ENCODE measurements at regions not wholly inside any gene's neighbourhood (a gene's known extent, or its start where the extent isn't known, plus 50 kb on each side); places are given as distances from the start of the nearest gene placed in this dataset.

- no peak for DNase-seq (ENCODE audit: low spot score)
Observed at GRCh38 chr11:45597097-45597496, 68.3 kb downstream of the CHST1 start.

GRCh38 chr11:45596571-45596970, 68.9 kb downstream of the CHST1 start:
- DNase-seq (ENCODE audit: low spot score), result no peak

DNA sequence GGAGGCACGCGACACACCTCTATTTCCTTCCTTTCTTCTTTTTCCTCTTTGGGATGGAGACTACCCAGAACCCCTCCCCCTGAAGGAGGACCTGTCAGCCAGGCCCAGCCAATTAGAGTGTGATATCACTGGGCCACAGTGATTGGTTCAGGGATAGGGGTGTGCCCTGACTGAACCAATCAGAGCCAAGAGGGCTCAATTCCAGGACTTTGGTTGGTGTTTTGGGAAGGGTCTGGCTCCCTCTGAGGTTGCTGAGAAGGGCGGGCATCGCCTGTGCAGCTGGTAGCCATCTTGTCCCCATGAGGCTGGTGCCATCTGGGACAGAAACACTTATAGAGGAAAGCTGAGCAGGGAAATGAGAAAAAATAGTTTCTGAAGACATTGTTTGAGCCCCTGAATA, 71.4 kb downstream of the CHST1 start:
- DNase-seq (ENCODE audit: low spot score), result no peak

DNA sequence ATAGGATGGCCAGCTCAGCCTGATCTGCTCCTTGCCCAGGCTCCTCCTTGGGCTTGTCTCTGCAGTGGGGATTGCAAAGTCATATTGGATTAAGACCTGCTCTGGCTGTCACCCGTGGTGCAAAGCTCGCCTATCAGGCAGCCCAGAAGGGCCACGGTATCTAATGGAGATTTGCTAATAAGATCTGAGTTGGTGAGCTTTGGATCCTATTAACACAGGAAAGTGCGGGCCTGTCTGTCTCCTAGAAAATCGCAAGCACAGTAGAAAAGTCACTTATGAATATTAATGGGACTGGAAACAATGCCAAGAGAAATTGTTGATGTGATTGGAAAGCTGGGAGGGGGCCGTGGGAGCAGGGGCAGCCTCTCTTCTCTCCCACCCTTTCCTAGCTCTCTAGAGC, 72.8 kb downstream of the CHST1 start:
- DNase-seq (ENCODE audit: low spot score), result no peak

DNA sequence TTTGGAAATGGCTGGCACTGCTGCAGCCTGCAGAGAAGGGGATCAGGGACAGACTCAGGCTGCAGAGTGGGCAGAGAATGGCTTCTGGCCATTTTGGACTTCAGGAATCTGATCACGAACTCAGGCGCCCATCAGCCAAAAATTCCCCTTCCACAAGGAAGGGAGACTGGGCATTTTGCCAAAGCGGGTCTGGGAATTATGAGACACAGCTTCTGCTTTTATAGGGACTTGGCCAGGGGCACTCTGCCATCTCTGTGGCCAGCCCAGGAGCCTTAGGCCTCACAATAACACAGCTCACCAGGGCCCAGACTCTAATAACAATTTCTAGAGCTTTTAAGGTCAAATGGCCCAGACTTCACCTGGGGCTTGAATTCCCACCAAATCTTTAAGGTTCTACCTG, 74.7 kb downstream of the CHST1 start:
- peak; percentile 34 for DNase-seq (ENCODE audit: low spot score)

GRCh38 chr11:45585205-45585604, 80.2 kb downstream of the CHST1 start:
- no peak for DNase-seq (ENCODE audit: low spot score)

DNA sequence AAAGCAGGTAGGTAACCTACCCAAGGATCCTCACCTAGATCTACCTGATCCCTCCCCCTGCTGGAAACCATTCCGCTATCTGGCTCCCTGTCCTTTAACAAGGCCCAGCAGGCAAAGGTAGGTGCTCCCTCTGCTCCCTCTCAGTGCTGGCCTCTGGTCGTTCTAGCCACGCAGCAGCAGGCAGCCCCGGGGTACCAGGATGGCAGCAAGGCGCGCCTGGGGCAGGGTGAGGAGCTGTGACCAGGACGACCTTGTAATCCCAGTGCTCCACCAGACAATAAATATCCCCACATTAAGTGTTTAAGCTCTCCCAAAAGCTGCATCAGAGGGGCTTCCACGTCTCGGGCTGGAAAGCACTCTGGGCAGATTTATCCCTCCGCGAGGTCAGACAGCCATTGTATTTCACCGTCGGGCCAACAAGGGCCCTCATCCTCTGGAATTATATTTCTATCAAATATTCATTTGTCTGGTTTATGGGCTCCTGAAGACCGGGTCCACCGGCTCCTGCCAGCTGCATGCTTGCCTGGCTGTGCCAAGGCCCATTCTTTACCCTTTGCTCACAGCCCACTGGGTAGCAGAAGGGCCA, 81.3 kb downstream of the CHST1 start:
- no peak for DNase-seq (ENCODE audit: low spot score)

DNA sequence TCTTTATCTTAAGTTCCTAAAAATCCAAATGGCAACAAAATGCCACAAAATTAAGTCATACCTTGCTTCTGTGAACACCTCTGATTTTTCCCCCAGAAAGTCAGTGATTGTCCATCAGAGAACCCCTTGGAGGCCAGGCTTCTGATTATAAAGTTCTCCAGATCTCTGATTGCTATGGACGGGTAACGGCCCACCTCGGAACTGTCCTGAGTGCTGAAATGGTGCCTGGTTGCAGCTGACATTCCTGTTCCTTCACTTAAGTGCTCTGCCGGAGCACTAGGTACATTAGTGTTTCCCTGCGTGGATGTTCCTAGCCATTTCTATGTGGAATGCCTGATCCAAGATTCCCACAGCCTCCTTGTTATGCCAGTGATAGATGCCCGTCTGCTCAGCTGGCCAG, 85.0 kb downstream of the CHST1 start:
- DNase-seq (ENCODE audit: low spot score), result no peak

GRCh38 chr11:45578316-45578715, 87.1 kb downstream of the CHST1 start:
- no peak for DNase-seq (ENCODE audit: low spot score)

DNA sequence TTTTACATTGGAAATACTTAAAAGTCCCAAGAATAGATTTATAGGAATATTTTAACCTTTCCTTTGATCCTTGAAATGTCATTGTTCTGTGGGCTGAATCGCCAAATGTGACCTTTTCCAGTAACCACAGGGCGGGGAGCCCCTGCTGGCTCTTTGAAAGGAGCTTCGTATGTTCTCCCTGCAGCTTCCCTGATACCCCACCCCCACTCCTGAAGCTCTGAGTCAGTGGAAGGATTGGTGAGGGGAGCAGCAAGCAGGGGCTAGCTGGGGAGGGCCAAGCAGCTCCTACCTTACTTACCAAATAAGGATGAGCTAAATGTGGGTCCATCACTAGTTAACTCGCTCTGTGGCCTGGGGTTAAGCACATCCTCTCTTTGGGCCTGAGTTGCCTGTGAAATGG, 87.7 kb downstream of the CHST1 start:
- no peak for DNase-seq (ENCODE audit: low spot score)

GRCh38 chr11:45576461-45577215, 88.8 kb downstream of the CHST1 start:
- no peak for DNase-seq (ENCODE audit: low spot score)

DNA sequence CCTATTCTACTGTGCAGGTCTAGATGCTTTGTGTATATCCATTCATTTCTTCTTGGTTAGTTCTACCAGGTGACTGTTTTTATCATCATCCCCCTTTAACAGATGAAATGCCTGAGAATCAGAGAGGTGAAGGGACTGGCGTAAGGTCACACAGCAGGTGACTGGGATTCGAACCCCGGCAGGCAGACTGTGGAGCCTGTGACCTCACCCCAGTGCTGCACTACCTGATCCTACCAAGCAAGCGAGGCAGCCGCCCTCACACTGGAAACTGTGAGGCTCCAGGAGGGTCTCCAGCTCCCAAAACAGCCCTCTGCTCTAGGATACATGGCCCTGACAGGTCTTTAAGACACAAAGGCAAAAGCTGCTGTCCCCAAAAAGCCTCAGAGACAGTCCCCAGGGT, 91.7 kb downstream of the CHST1 start:
- no peak for DNase-seq (ENCODE audit: low spot score)

- DNase-seq (ENCODE audit: low spot score), result no peak
Observed at GRCh38 chr11:45572354-45573123, 92.9 kb downstream of the CHST1 start.

GRCh38 chr11:45569776-45570175, 95.6 kb downstream of the CHST1 start:
- DNase-seq (ENCODE audit: low spot score), result no peak

GRCh38 chr11:45568049-45568448, 97.4 kb downstream of the CHST1 start:
- no peak for DNase-seq (ENCODE audit: low spot score)

DNA sequence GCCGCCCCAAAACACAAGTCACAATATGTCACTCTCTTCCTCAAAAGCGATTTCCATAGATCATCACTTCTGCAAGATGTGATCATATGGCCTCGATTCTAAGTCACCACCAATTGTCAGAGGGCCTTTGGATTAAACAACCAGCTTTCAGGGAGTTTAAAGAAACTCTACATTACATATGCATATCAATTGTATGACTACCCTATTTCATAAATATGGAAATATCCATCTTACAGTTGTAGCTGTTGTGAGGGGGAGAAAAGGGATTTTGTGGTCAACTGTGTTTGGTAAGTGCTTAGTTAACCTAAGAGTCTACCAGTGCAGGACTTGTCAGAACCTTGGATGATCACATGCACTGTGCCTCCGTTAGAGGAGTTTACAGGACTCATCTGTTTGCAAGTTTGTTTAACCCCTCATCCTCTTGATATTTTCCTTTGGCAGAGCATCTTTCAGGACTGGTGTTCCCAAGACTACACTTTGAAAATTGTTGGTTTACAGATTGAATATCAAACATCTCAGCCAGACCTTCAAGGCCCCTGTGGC, 99.9 kb downstream of the CHST1 start:
- DNase-seq (ENCODE audit: low spot score), result no peak

DNA sequence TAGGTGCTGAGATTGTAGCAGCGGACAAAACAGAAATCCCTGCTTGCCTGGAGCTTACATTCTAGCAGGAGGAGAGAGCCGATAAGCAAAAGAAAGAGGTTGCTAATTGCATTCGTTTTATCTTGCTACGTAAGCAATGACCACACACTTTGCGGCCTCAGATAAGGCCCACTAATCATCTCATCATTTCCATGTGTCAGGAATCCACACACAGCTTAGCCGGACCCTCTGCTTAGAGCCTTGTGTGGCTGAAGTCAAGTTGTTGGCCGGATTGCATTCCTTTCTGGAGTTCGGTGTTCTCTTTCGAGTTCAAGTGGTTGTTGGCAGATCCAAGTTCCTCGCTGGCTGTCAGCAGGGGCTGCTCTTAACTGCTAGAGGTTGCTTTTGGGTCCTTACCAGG, 101.6 kb downstream of the CHST1 start:
- DNase-seq (ENCODE audit: low spot score), result no peak

GRCh38 chr11:45563171-45563570, 102.3 kb downstream of the CHST1 start:
- no peak for DNase-seq (ENCODE audit: low spot score)

GRCh38 chr11:45560913-45561281, 104.5 kb downstream of the CHST1 start:
- no peak for DNase-seq (ENCODE audit: low spot score)

GRCh38 chr11:45560155-45560912, 105.1 kb downstream of the CHST1 start:
- DNase-seq (ENCODE audit: low spot score), result no peak

- no peak for DNase-seq (ENCODE audit: low spot score)
Observed at GRCh38 chr11:45556851-45557707, 108.3 kb downstream of the CHST1 start.

Measured in pons (tissue), 1 donor.